ENCODE measurements at regions not wholly inside any gene's neighbourhood (a gene's known extent, or its start where the extent isn't known, plus 50 kb on each side); places are given as distances from the start of the nearest gene placed in this dataset.

DNA sequence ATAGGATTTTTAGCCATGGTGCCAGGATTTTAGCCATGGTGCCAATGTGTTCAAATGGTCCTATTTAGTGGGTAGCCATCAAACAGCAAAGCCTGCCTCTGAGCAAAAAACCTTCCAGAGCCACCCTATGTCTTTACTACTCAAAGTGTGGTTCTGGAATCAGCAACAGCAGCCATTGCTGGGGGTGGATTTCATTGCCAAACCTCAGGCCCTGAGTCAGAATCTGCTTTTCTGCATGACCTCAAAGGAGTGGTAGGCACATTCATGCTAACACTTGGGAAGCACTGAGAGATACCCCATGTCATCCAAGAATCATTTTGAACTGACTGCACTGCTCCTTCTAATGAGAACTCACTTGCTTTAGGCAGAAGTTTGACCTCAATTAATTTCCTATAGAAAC is 603.0 kb downstream of the CDY2B start:
- TF ChIP-seq, protein P1, sequence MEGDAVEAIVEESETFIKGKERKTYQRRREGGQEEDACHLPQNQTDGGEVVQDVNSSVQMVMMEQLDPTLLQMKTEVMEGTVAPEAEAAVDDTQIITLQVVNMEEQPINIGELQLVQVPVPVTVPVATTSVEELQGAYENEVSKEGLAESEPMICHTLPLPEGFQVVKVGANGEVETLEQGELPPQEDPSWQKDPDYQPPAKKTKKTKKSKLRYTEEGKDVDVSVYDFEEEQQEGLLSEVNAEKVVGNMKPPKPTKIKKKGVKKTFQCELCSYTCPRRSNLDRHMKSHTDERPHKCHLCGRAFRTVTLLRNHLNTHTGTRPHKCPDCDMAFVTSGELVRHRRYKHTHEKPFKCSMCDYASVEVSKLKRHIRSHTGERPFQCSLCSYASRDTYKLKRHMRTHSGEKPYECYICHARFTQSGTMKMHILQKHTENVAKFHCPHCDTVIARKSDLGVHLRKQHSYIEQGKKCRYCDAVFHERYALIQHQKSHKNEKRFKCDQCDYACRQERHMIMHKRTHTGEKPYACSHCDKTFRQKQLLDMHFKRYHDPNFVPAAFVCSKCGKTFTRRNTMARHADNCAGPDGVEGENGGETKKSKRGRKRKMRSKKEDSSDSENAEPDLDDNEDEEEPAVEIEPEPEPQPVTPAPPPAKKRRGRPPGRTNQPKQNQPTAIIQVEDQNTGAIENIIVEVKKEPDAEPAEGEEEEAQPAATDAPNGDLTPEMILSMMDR (IDR thresholded peaks at IDR 0.05; ENCODE audit: borderline replicate concordance, extremely low read depth, insufficient read depth): no peak
- FAIRE-seq: no peak
- no peak overlapping the region for H3K27ac ChIP-seq (ENCODE audit: low read depth in 2 of 2, low read length in 2 of 2)
- H3K4me1 ChIP-seq (ENCODE audit: control insufficient read depth in 2 of 3, insufficient read depth in 2 of 3, low read depth in 1 of 3, low read length in 3 of 3): no peaks in the 10 kb centered on the region
- intact Hi-C loops (cut with DNase I): no loop called here
- no peak for DNase-seq
- no peaks in the 10 kb centered on the region for H3K9me3 ChIP-seq (ENCODE audit: control insufficient read depth in 2 of 3, insufficient read depth in 1 of 3, low read length in 3 of 3)
- H3K4me3 ChIP-seq (ENCODE audit: low read length in 3 of 3): no peak overlapping the region
- H3K36me3 ChIP-seq (ENCODE audit: control insufficient read depth in 2 of 3, insufficient read depth in 3 of 3, low read length in 3 of 3): no peaks in the 10 kb centered on the region
- no peak overlapping the region for H3K9ac ChIP-seq (ENCODE audit: low read length in 3 of 3)
- H3K27me3 ChIP-seq (ENCODE audit: control insufficient read depth, insufficient read depth, low read length): no peaks in the 10 kb centered on the region

DNA sequence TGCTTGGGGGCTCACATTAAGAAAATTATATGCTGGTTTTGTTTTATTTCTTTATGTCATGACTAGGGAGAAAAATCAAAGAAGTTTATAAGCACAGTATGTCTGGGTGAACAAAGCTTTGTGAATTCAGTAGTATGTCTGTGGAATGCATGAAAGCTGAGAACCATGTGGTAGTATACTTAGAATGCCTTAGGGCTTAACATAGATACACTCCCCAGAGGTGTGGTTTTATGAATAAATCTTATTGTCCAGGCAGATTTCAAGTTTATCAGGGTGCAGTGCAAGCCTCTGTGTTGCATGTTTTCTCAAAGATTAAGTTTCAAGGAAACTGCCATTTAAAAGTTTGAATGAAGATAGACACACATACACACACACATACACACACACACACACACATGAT is 620.5 kb downstream of the CDY2B start:
- FAIRE-seq: no peak
- intact Hi-C loops (cut with DNase I): no loop called here

DNA sequence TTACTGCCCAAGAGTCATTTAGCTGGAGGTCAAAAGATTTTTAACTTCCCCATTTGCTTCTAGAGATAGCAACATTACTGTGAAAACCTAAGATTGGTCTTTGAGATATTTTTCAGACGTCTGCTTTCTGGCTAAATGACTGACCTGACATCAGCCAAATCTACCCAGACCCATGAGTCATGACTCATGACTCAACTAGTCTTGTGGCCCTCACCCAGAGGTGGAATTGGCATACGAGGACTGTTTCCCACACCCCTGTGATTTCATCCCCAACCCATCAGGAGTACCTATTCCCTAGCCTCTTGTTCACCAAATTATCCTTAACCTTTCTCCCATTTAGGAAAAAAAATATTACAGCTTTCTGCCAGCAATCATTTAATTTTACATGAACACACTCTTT is 641.6 kb downstream of the CDY2B start:
- no peak for FAIRE-seq
- Histone ChIP-seq H3K27me3 (ENCODE audit: control insufficient read depth, insufficient read depth, low read length) (no peaks in the 10 kb centered on the region), H3K27ac (ENCODE audit: low read depth in 2 of 2, low read length in 2 of 2) (no peak overlapping the region), H3K9ac (ENCODE audit: low read length in 3 of 3) (no peak overlapping the region), H3K4me3 (ENCODE audit: low read length in 3 of 3) (no peak overlapping the region), H3K36me3 (ENCODE audit: control insufficient read depth in 2 of 3, insufficient read depth in 3 of 3, low read length in 3 of 3) (no peaks in the 10 kb centered on the region), H3K9me3 (ENCODE audit: control insufficient read depth in 2 of 3, insufficient read depth in 1 of 3, low read length in 3 of 3) (no peaks in the 10 kb centered on the region), H3K4me1 (ENCODE audit: control insufficient read depth in 2 of 3, insufficient read depth in 2 of 3, low read depth in 1 of 3, low read length in 3 of 3) (no peaks in the 10 kb centered on the region)
- DNase-seq: no peak
- intact Hi-C loops (cut with DNase I): no loop called here
- TF ChIP-seq, protein P1 (IDR thresholded peaks at IDR 0.05; ENCODE audit: borderline replicate concordance, extremely low read depth, insufficient read depth): no peak

More for the DNA sequence above, 620.5 kb downstream of the CDY2B start:
- Histone ChIP-seq H3K27ac (ENCODE audit: low read depth in 2 of 2, low read length in 2 of 2) (no peak overlapping the region), H3K36me3 (ENCODE audit: control insufficient read depth in 2 of 3, insufficient read depth in 3 of 3, low read length in 3 of 3) (no peaks in the 10 kb centered on the region), H3K4me3 (ENCODE audit: low read length in 3 of 3) (no peak overlapping the region), H3K9me3 (ENCODE audit: control insufficient read depth in 2 of 3, insufficient read depth in 1 of 3, low read length in 3 of 3) (no peaks in the 10 kb centered on the region), H3K27me3 (ENCODE audit: control insufficient read depth, insufficient read depth, low read length) (no peaks in the 10 kb centered on the region), H3K4me1 (ENCODE audit: control insufficient read depth in 2 of 3, insufficient read depth in 2 of 3, low read depth in 1 of 3, low read length in 3 of 3) (no peaks in the 10 kb centered on the region), H3K9ac (ENCODE audit: low read length in 3 of 3) (no peak overlapping the region)
- DNase-seq: no peak
- TF ChIP-seq, protein P1 (IDR thresholded peaks at IDR 0.05; ENCODE audit: borderline replicate concordance, extremely low read depth, insufficient read depth): no peak

DNA sequence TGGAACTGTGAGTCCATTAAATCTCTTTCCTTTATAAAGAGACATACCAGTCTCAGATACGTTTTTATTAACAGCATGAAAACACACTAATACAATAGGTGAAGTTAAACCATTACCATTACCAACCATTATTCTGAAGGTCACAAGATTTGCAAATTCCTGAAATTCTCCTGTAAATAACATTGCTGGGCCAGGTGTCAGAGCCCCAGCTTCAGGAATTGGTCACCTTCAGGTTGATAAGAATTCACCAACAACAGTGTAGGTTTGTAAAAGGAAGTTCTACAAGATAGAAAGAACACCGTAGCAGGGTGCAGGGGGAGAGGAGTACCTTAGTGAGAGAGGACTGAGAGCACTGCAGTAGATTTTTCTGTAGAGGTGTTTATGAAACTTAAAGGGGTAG is 644.3 kb downstream of the CDY2B start:
- no peaks in the 10 kb centered on the region for H3K9me3 ChIP-seq (ENCODE audit: control insufficient read depth in 2 of 3, insufficient read depth in 1 of 3, low read length in 3 of 3)
- H3K36me3 ChIP-seq (ENCODE audit: control insufficient read depth in 2 of 3, insufficient read depth in 3 of 3, low read length in 3 of 3): no peaks in the 10 kb centered on the region
- FAIRE-seq (no peak), DNase-seq (no peak)
- no peak overlapping the region for H3K9ac ChIP-seq (ENCODE audit: low read length in 3 of 3)
- TF ChIP-seq, protein P1 (IDR thresholded peaks at IDR 0.05; ENCODE audit: borderline replicate concordance, extremely low read depth, insufficient read depth): no peak
- no peak overlapping the region for H3K27ac ChIP-seq (ENCODE audit: low read depth in 2 of 2, low read length in 2 of 2)
- no peak overlapping the region for H3K4me3 ChIP-seq (ENCODE audit: low read length in 3 of 3)
- H3K27me3 ChIP-seq (ENCODE audit: control insufficient read depth, insufficient read depth, low read length): no peaks in the 10 kb centered on the region
- intact Hi-C loops (cut with DNase I): no loop called here
- no peaks in the 10 kb centered on the region for H3K4me1 ChIP-seq (ENCODE audit: control insufficient read depth in 2 of 3, insufficient read depth in 2 of 3, low read depth in 1 of 3, low read length in 3 of 3)

Data from kidney (tissue), 13 donors.